ENCODE measurements at regions not wholly inside any gene's neighbourhood (a gene's known extent, or its start where the extent isn't known, plus 50 kb on each side); places are given as distances from the start of the nearest gene placed in this dataset.

DNA sequence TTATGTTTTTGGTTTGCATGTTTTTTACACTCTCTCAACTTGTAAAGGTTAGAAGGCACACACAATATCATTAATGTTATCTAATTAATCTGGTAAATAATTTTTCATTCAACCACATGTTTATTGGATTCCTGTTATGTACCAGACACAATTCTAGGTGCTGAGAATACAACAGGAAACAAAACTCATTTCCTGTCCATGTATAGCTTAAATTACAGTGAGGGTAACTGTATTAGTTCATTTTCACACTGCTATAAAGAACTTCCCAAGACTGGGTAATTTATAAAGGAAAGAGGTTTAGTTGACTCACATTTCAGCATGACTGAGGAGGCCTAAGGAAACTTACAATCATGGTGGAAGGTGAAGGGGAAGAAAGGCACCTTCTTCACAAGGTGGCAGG lies 270.5 kb downstream of the TRIB2 start:
- TF ChIP-seq CREB1 (IDR thresholded peaks at IDR 0.05; ENCODE audit: low read depth) (no peak), ZNF592 (IDR thresholded peaks at IDR 0.05) (no peak), PBX3 (IDR thresholded peaks at IDR 0.05; ENCODE audit: insufficient replicate concordance, low read depth, low read length) (no peak), CTCF (IDR thresholded peaks at IDR 0.05 in 2 of 3, conservative IDR thresholded peaks at IDR 0.05 in 1 of 3; ENCODE audit: control insufficient read depth in 2 of 3, extremely low read depth in 1 of 3, insufficient read depth in 1 of 3, low read depth in 3 of 3, low read length in 3 of 3) (no peak), MXI1 (IDR thresholded peaks at IDR 0.05; ENCODE audit: low read depth, low read length) (no peak)
